A549 (cell line): ENCODE measurements at regions not wholly inside any gene's neighbourhood (a gene's known extent, or its start where the extent isn't known, plus 50 kb on each side); places are given as distances from the start of the nearest gene placed in this dataset.

ENCODE experiments used
- ATAC-seq, 2 experiments: fragments of 200-7000 bp in 1 of 2; fragments of >200 bp in 1 of 2; cut with Nextera tagmentation in 1 of 2; cut with Tn5 transposase in 1 of 2; 3 replicates each; pipeline versions ENCODE4 v1.8.0 to v1.9.1; 2018 to 2020; ENCODE audit warnings: mild to moderate bottlenecking in 1 of 2, moderate library complexity in 1 of 2
- CTCF ChIA-PET: fragments of 300-600 bp; sonication (Branson Sonifier 250); formaldehyde crosslinking; extraction: SDS; loops from one replicate; lab custom pipeline; 2021; ENCODE audit warnings: antibody characterized with exemption, inconsistent platforms; lab: Yijun Ruan, JAX
- POLR2A ChIA-PET: fragments of 350-600 bp; formaldehyde crosslinking; extraction: SDS; loops from one replicate; lab custom pipeline; 2021; ENCODE audit warnings: antibody characterized with exemption, inconsistent platforms; lab: Yijun Ruan, JAX
- DNase-seq, 2 experiments: peaks; one replicate each; pipeline versions ENCODE4 v3.0.0 to v3.0.0-alpha.2; 2011 to 2016; ENCODE audit warnings: low read depth in 1 of 2, low spot score in 1 of 2
- FAIRE-seq: peaks from 2 replicates; lab custom pipeline; 2011; peaks lifted over from hg19 to GRCh38; lab: Jason Lieb, UNC
- H3K27ac ChIP-seq, 2 experiments: fragments of >200 bp; sonication (Bioruptor Twin); formaldehyde crosslinking; 3 replicates each; pipeline ENCODE4 v1.5.1; 2016 to 2017
- H3K4me1 ChIP-seq: fragments of >200 bp; sonication (Bioruptor Twin); formaldehyde crosslinking; 3 replicates; pipeline ENCODE4 v1.6.1; 2016
- H3K4me2 ChIP-seq: fragments of >200 bp; sonication (Bioruptor Twin); formaldehyde crosslinking; 3 replicates; pipeline ENCODE4 v1.6.1; 2016
- H3K4me3 ChIP-seq: fragments of >200 bp; sonication (Bioruptor Twin); formaldehyde crosslinking; 3 replicates; pipeline ENCODE4 v1.5.1; 2016
- H3K9me3 ChIP-seq: fragments of >200 bp; sonication (Bioruptor Twin); formaldehyde crosslinking; 3 replicates; pipeline ENCODE4 v1.6.1; 2016
- BHLHE40 ChIP-seq: IDR thresholded peaks from 2 replicates; pipeline ENCODE4 v1.6.1; 2012; ENCODE audit warnings: low read depth, low read length, inconsistent platforms
- EHF ChIP-seq: fragments of 250-450 bp; sonication (Bioruptor Pico); IDR thresholded peaks from 2 replicates; pipeline ENCODE4 v1.5.0; 2020; ENCODE audit warnings: mild to moderate bottlenecking
- ELK1 ChIP-seq: fragments of 150-350 bp; IDR thresholded peaks from 2 replicates; pipeline ENCODE4 v1.6.1; 2014; ENCODE audit warnings: low read depth, mild to moderate bottlenecking, low read length
- ESRRA ChIP-seq: fragments of 150-350 bp; IDR thresholded peaks from 2 replicates; pipeline ENCODE4 v1.6.1; 2014; ENCODE audit warnings: mild to moderate bottlenecking, low read length, borderline replicate concordance
- FOSL2 ChIP-seq, 2 experiments: fragments of 450-650 bp in 1 of 2; fragments of >200 bp in 1 of 2; sonication (Bioruptor Twin) in 1 of 2; formaldehyde crosslinking; IDR thresholded peaks; 2 replicates each; pipeline versions ENCODE4 v1.5.0 to v1.6.1; 2016 to 2020; ENCODE audit warnings: mild to moderate bottlenecking in 1 of 2, moderate library complexity in 1 of 2
- FOXS1 ChIP-seq: fragments of 250-450 bp; sonication (Bioruptor Pico); IDR thresholded peaks from 2 replicates; pipeline ENCODE4 v1.5.0; 2020; ENCODE audit warnings: mild to moderate bottlenecking, moderate library complexity
- GATA3 ChIP-seq: IDR thresholded peaks from 2 replicates; pipeline ENCODE4 v1.6.1; 2012; ENCODE audit warnings: borderline replicate concordance
- HES2 ChIP-seq: fragments of >200 bp; sonication (Bioruptor Twin); formaldehyde crosslinking; IDR thresholded peaks from 2 replicates; pipeline ENCODE4 v1.6.1; 2016
- HMGXB4 ChIP-seq: fragments of 250-450 bp; sonication (Bioruptor Pico); IDR thresholded peaks from 2 replicates; pipeline ENCODE4 v1.5.0; 2021; ENCODE audit warnings: mild to moderate bottlenecking, moderate library complexity, borderline replicate concordance
- KDM1A ChIP-seq: fragments of 200-600 bp; sonication (generic); IDR thresholded peaks from 2 replicates; pipeline ENCODE4 v1.6.1; 2016; ENCODE audit warnings: low read depth, mild to moderate bottlenecking
- KDM5A ChIP-seq: fragments of 200-600 bp; sonication (generic); IDR thresholded peaks from 2 replicates; pipeline ENCODE4 v1.6.1; 2016; ENCODE audit warnings: antibody characterized with exemption, mild to moderate bottlenecking
- MAX ChIP-seq: IDR thresholded peaks from 2 replicates; pipeline ENCODE4 v1.6.1; 2012
- NR3C1 ChIP-seq: fragments of >200 bp; sonication (Bioruptor Twin); formaldehyde crosslinking; IDR thresholded peaks from 3 replicates; pipeline ENCODE4 v1.6.1; 2017
- POLR2A ChIP-seq: IDR thresholded peaks from 2 replicates; pipeline ENCODE4 v1.6.1; 2012; ENCODE audit warnings: mild to moderate bottlenecking, low read length
- POLR2AphosphoS2 ChIP-seq: conservative IDR thresholded peaks from 2 replicates; pipeline ENCODE4 v1.6.1; 2012; ENCODE audit warnings: low read length, improper control_type of control experiment, inconsistent platforms
- RAD21 ChIP-seq, 2 experiments: fragments of >200 bp in 1 of 2; sonication (Bioruptor Twin) in 1 of 2; formaldehyde crosslinking in 1 of 2; IDR thresholded peaks in 1 of 2; conservative IDR thresholded peaks in 1 of 2; 2 replicates in 1 of 2; 3 replicates in 1 of 2; pipeline ENCODE4 v1.6.1; 2012 to 2018; ENCODE audit warnings: inconsistent platforms in 1 of 2
- RCOR1 ChIP-seq: fragments of 150-350 bp; IDR thresholded peaks from 2 replicates; pipeline ENCODE4 v1.6.1; 2014; ENCODE audit warnings: antibody characterized with exemption, low read length, low read depth
- REST ChIP-seq: fragments of 200-600 bp; sonication (generic); IDR thresholded peaks from 2 replicates; pipeline ENCODE4 v1.6.1; 2016; ENCODE audit warnings: antibody characterized with exemption, mild to moderate bottlenecking, moderate library complexity
- SMC3 ChIP-seq: fragments of >200 bp; sonication (Bioruptor Twin); formaldehyde crosslinking; IDR thresholded peaks from 3 replicates; pipeline ENCODE4 v1.6.1; 2018; ENCODE audit warnings: inconsistent platforms
- ZFP36 ChIP-seq: fragments of 450-650 bp; IDR thresholded peaks from 2 replicates; pipeline ENCODE4 v1.6.1; 2014; ENCODE audit warnings: borderline replicate concordance; ENCODE audit not compliant: partially characterized antibody

- TF ChIP-seq FOSL2 (IDR thresholded peaks at IDR 0.05) = no peak
- no peak for TF ChIP-seq FOSL2 (CRISPR knock-in tag; IDR thresholded peaks at IDR 0.05)
- TF ChIP-seq REST = no peak
- no peak for TF ChIP-seq FOXS1 (CRISPR knock-in tag)
- no peak for TF ChIP-seq SMC3
- TF ChIP-seq RAD21 (conservative IDR thresholded peaks at IDR 0.05 in 1 of 2, IDR thresholded peaks at IDR 0.05 in 1 of 2) = no peak
- TF ChIP-seq BHLHE40 = no peak
These were observed 155.4 kb upstream of the ZEB2 start (continued) for GRCh38 chr2:144675331-144675730.

GRCh38 chr2:144674071-144674470 is 154.2 kb upstream of the ZEB2 start:
- TF ChIP-seq EHF (CRISPR knock-in tag) (no peak), ELK1 (no peak), RCOR1 (no peak), KDM5A (no peak), ESRRA (no peak), HMGXB4 (CRISPR knock-in tag) (no peak), NR3C1 (no peak), POLR2A (no peak), ZFP36 (no peak), FOSL2 (IDR thresholded peaks at IDR 0.05) (no peak), FOSL2 (CRISPR knock-in tag; IDR thresholded peaks at IDR 0.05) (no peak), POLR2AphosphoS2 (no peak), FOXS1 (CRISPR knock-in tag) (no peak), HES2 (no peak), GATA3 (no peak), MAX (no peak), KDM1A (no peak)
- Histone ChIP-seq H3K27ac (no peak overlapping the region), H3K4me3 (no peak overlapping the region), H3K9me3 (no peaks in the 10 kb centered on the region), H3K4me1 (no peaks in the 10 kb centered on the region), H3K4me2 (no peak overlapping the region)
- no peak for ATAC-seq
- FAIRE-seq = no peak
- POLR2A ChIA-PET = no interaction called here
- CTCF ChIA-PET = no interaction called here
- DNase-seq = no peak
